H1 (cell line): ENCODE measurements at regions not wholly inside any gene's neighbourhood (a gene's known extent, or its start where the extent isn't known, plus 50 kb on each side); places are given as distances from the start of the nearest gene placed in this dataset.

Experiments used
- CTCF ChIA-PET: fragments of 300-600 bp; sonication (Branson Sonifier 250); formaldehyde crosslinking; loops from one replicate; lab custom pipeline; 2021; ENCODE audit not compliant: partially characterized antibody; lab: Charles Lee
- POLR2A ChIA-PET: fragments of 300-600 bp; sonication (Branson Sonifier 250); formaldehyde crosslinking; loops from one replicate; lab custom pipeline; 2021; ENCODE audit warnings: inconsistent platforms; ENCODE audit not compliant: partially characterized antibody; lab: Charles Lee
- DNase-seq, 2 experiments: peaks; one replicate each; pipeline versions ENCODE4 v3.0.0 to v3.0.0-alpha.2; 2010 to 2022; ENCODE audit warnings: low spot score in 2 of 2, low read depth in 1 of 2, mixed read lengths in 1 of 2
- FAIRE-seq: peaks from 2 replicates; lab custom pipeline; 2011; peaks lifted over from hg19 to GRCh38; lab: Jason Lieb, UNC
- H2AFZ ChIP-seq: 2 replicates; pipeline ENCODE4 v1.8.1; 2012; ENCODE audit warnings: low read length, inconsistent platforms
- H2AK5ac ChIP-seq: 2 replicates; pipeline ENCODE4 v1.6.1; 2013; ENCODE audit warnings: low read depth, low read length
- H2BK120ac ChIP-seq: replicated peaks from 2 replicates; pipeline ENCODE3; 2013; ENCODE audit warnings: low read depth, low read length, inconsistent platforms
- H2BK12ac ChIP-seq: 2 replicates; pipeline ENCODE4 v1.6.1; 2013; ENCODE audit warnings: low read depth, low read length
- H2BK15ac ChIP-seq: 2 replicates; pipeline ENCODE4 v1.6.1; 2013; ENCODE audit warnings: low read length
- H2BK20ac ChIP-seq: 2 replicates; pipeline ENCODE4 v1.6.1; 2013; ENCODE audit warnings: low read length
- H2BK5ac ChIP-seq: 2 replicates; pipeline ENCODE4 v1.6.1; 2013; ENCODE audit warnings: low read depth, low read length
- H3K14ac ChIP-seq: 2 replicates; pipeline ENCODE4 v1.6.1; 2013; ENCODE audit warnings: inconsistent platforms; ENCODE audit not compliant: insufficient read length
- H3K18ac ChIP-seq: 2 replicates; pipeline ENCODE4 v1.6.1; 2013; ENCODE audit warnings: low read length; ENCODE audit errors: extremely low read depth
- H3K23ac ChIP-seq: 2 replicates; pipeline ENCODE4 v1.6.1; 2013; ENCODE audit warnings: inconsistent platforms; ENCODE audit not compliant: insufficient read length
- H3K23me2 ChIP-seq: 2 replicates; pipeline ENCODE4 v1.6.1; 2013; ENCODE audit warnings: low read depth, low read length
- H3K27ac ChIP-seq: 2 replicates; pipeline ENCODE4 v1.6.1; 2011; ENCODE audit warnings: low read depth, low read length, inconsistent platforms
- H3K27me3 ChIP-seq, 4 experiments: replicated peaks in 1 of 4; 1 replicate in 1 of 4; 2 replicates in 3 of 4; pipeline versions ENCODE4 v1.6.1 to v1.8.1; 2011 to 2013; ENCODE audit warnings: low read length in 3 of 4, mild to moderate bottlenecking in 3 of 4, inconsistent platforms in 2 of 4, mixed read lengths in 2 of 4, moderate library complexity in 1 of 4; ENCODE audit not compliant: control insufficient read depth in 3 of 4, insufficient read depth in 3 of 4; ENCODE audit errors: extremely low read depth in 1 of 4
- H3K36me3 ChIP-seq, 4 experiments: 2 replicates each; pipeline versions ENCODE4 v1.6.1 to v1.8.1; 2011 to 2013; ENCODE audit warnings: mild to moderate bottlenecking in 4 of 4, low read length in 3 of 4, moderate library complexity in 2 of 4, control low read depth in 1 of 4, inconsistent platforms in 1 of 4; ENCODE audit not compliant: insufficient read depth in 4 of 4, control insufficient read depth in 2 of 4
- H3K4ac ChIP-seq: replicated peaks from 2 replicates; pipeline ENCODE3; 2013; ENCODE audit warnings: low read length, low read depth, mixed read lengths, inconsistent platforms; ENCODE audit not compliant: insufficient read length
- H3K4me1 ChIP-seq, 4 experiments: replicated peaks in 1 of 4; 1 replicate in 1 of 4; 2 replicates in 3 of 4; pipeline versions ENCODE4 v1.6.1 to v1.8.1; 2011 to 2013; ENCODE audit warnings: low read length in 3 of 4, inconsistent platforms in 2 of 4, mixed read lengths in 1 of 4; ENCODE audit not compliant: insufficient read depth in 4 of 4, control insufficient read depth in 3 of 4
- H3K4me2 ChIP-seq, 2 experiments: 2 replicates each; pipeline versions ENCODE4 v1.6.1 to v1.8.1; 2011 to 2013; ENCODE audit warnings: low read depth in 2 of 2, low read length in 2 of 2, control low read depth in 1 of 2, inconsistent platforms in 1 of 2, mild to moderate bottlenecking in 1 of 2; ENCODE audit not compliant: insufficient read depth in 1 of 2
- H3K4me3 ChIP-seq, 4 experiments: fragments of 200-600, 300-600 bp in 1 of 4; sonication (generic), shearing (Covaris generic), sonication (Bioruptor Twin) in 1 of 4; 2 replicates each; pipeline versions ENCODE4 v1.5.1 to v1.8.1; 2011 to 2016; ENCODE audit warnings: low read length in 4 of 4, low read depth in 3 of 4, control low read depth in 2 of 4, inconsistent platforms in 2 of 4, mild to moderate bottlenecking in 2 of 4, mixed read lengths in 1 of 4, moderate library complexity in 1 of 4; ENCODE audit not compliant: insufficient read depth in 2 of 4; ENCODE audit errors: extremely low read depth in 1 of 4
- H3K56ac ChIP-seq: replicated peaks from 2 replicates; pipeline ENCODE3; 2013; ENCODE audit warnings: low read depth, mild to moderate bottlenecking, mixed read lengths, low read length, inconsistent platforms; ENCODE audit not compliant: insufficient read length
- H3K79me1 ChIP-seq: 2 replicates; pipeline ENCODE4 v1.6.1; 2013; ENCODE audit warnings: low read depth, low read length, control low read depth
- H3K79me2 ChIP-seq, 2 experiments: 2 replicates each; pipeline versions ENCODE4 v1.6.1 to v1.8.1; 2012 to 2013; ENCODE audit warnings: low read length in 2 of 2, mild to moderate bottlenecking in 2 of 2, inconsistent platforms in 1 of 2; ENCODE audit not compliant: insufficient read depth in 2 of 2, control insufficient read depth in 1 of 2
- H3K9ac ChIP-seq, 4 experiments: replicated peaks in 1 of 4; 1 replicate in 1 of 4; 2 replicates in 3 of 4; pipeline versions ENCODE4 v1.6.1 to v1.8.1; 2011 to 2013; ENCODE audit warnings: low read depth in 3 of 4, low read length in 3 of 4, control low read depth in 2 of 4, mild to moderate bottlenecking in 2 of 4, moderate library complexity in 2 of 4, inconsistent platforms in 1 of 4; ENCODE audit errors: extremely low read depth in 1 of 4
- H3K9me3 ChIP-seq, 2 experiments: 2 replicates each; pipeline versions ENCODE4 v1.6.1 to v1.8.1; 2012 to 2013; ENCODE audit warnings: mild to moderate bottlenecking in 2 of 2, moderate library complexity in 2 of 2, control low read depth in 1 of 2, inconsistent platforms in 1 of 2, low read depth in 1 of 2, low read length in 1 of 2, mixed read lengths in 1 of 2; ENCODE audit not compliant: insufficient read depth in 2 of 2
- H4K20me1 ChIP-seq, 2 experiments: replicated peaks in 1 of 2; 2 replicates each; pipeline versions ENCODE3 to v1.8.1; 2011 to 2013; ENCODE audit warnings: inconsistent platforms in 2 of 2, low read length in 2 of 2, mild to moderate bottlenecking in 1 of 2; ENCODE audit not compliant: insufficient read depth in 2 of 2, control insufficient read depth in 1 of 2
- H4K5ac ChIP-seq: 2 replicates; pipeline ENCODE4 v1.6.1; 2013; ENCODE audit warnings: low read length, low read depth, mixed read lengths, inconsistent platforms; ENCODE audit not compliant: insufficient read length
- H4K8ac ChIP-seq: 2 replicates; pipeline ENCODE4 v1.8.0; 2013; ENCODE audit warnings: mild to moderate bottlenecking, moderate library complexity, low read length, inconsistent platforms; ENCODE audit not compliant: insufficient read depth; ENCODE audit errors: extremely low read depth
- H4K91ac ChIP-seq: replicated peaks from 2 replicates; pipeline ENCODE3; 2013; ENCODE audit warnings: low read length, mixed read lengths, inconsistent platforms; ENCODE audit not compliant: insufficient read length
- ASH2L ChIP-seq: fragments of 200-600, 300-600 bp; sonication (generic); IDR thresholded peaks from one replicate; pipeline ENCODE4 v1.7.1; 2017; ENCODE audit warnings: low read length
- BACH1 ChIP-seq: IDR thresholded peaks from 2 replicates; pipeline ENCODE4 v1.6.1; 2012; ENCODE audit warnings: low read length, improper control_type of control experiment
- CBX5 ChIP-seq: fragments of 300-800, 300-1000 bp; sonication (generic); IDR thresholded peaks from 2 replicates; pipeline ENCODE4 v1.7.1; 2016; ENCODE audit warnings: antibody characterized with exemption, low read length, low read depth
- CBX8 ChIP-seq: fragments of 300-800, 300-1000 bp; sonication (generic); IDR thresholded peaks from 2 replicates; pipeline ENCODE4 v1.7.1; 2016; ENCODE audit warnings: low read depth, low read length, borderline replicate concordance
- E2F6 ChIP-seq: IDR thresholded peaks from 2 replicates; pipeline ENCODE4 v1.6.1; 2012; ENCODE audit warnings: inconsistent platforms
- EGR1 ChIP-seq: IDR thresholded peaks from 2 replicates; pipeline ENCODE4 v1.6.1; 2011; ENCODE audit warnings: low read depth, low read length, borderline replicate concordance
- FOSL1 ChIP-seq: IDR thresholded peaks from 2 replicates; pipeline ENCODE4 v1.6.1; 2011; ENCODE audit warnings: mild to moderate bottlenecking, low read depth, low read length, moderate library complexity; ENCODE audit not compliant: insufficient read depth
- RBBP5 ChIP-seq: IDR thresholded peaks from 2 replicates; pipeline ENCODE4 v1.7.1; 2012; ENCODE audit warnings: low read depth, mild to moderate bottlenecking, inconsistent platforms, low read length, moderate library complexity, borderline replicate concordance
- RFX5 ChIP-seq: IDR thresholded peaks from 2 replicates; pipeline ENCODE4 v1.6.1; 2011; ENCODE audit warnings: low read depth, low read length, improper control_type of control experiment, borderline replicate concordance
- ZNF274 ChIP-seq: IDR thresholded peaks from 2 replicates; pipeline ENCODE4 v1.7.0; 2012; ENCODE audit warnings: low read length, borderline replicate concordance; ENCODE audit errors: extremely low read depth
- WGBS, 2 experiments: shearing (Covaris generic) in 1 of 2; methylation state at CpG; one replicate each; pipeline versions ENCODE4 v1.1.6 to v1.1.7; 2013 to 2015; ENCODE audit warnings: low lambda C conversion rate in 2 of 2, mixed read lengths in 2 of 2, inconsistent platforms in 1 of 2, low coverage in 1 of 2, missing lambda C conversion rate in 1 of 2; ENCODE audit not compliant: insufficient replicate concordance in 2 of 2, insufficient coverage in 1 of 2, insufficient read length in 1 of 2; ENCODE audit errors: extremely low coverage in 1 of 2, missing lambda C conversion rate in 1 of 2; 5-methylcytosine and 5-hydroxymethylcytosine counted together
- TF ChIP-seq, protein P1 (sequence below): IDR thresholded peaks from 2 replicates; pipeline ENCODE4 v1.6.1; 2012; ENCODE audit warnings: inconsistent platforms

DNA sequence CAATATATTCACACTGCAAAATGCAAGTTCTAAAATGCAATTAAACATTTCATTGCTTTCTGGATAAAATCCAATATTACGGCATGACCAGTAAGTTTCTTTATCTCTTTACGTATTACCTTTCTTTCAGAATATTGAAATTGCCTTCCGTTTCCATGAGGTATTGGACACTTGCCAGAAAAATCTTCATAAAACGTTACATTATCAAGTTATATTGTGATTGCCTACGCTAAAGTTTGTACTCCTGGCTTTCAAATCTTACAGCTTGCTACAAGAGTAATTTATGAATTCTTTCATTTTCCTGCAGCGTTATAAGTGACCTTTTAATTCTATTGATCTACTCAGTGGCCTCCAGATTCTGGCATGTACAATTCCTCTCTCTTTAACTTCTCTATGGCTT, 1349.3 kb downstream of the OTOL1 start:
- Histone ChIP-seq H2AFZ (no peak overlapping the region), H3K18ac (no peak overlapping the region), H2BK15ac (no peak overlapping the region), H3K14ac (no peak overlapping the region), H3K79me2 (no peaks in the 10 kb centered on the region), H2BK20ac (no peak overlapping the region), H4K20me1 (no peaks in the 10 kb centered on the region), H3K36me3 (no peaks in the 10 kb centered on the region), H2BK120ac (no peak overlapping the region), H3K4me2 (no peak overlapping the region), H3K9me3 (no peaks in the 10 kb centered on the region), H3K56ac (no peak overlapping the region), H3K4me1 (no peaks in the 10 kb centered on the region), H4K8ac (no peak overlapping the region), H4K91ac (no peak overlapping the region), H2BK5ac (no peak overlapping the region), H3K9ac (no peak overlapping the region), H3K4me3 (no peak overlapping the region), H3K27ac (no peak overlapping the region), H3K27me3 (no peaks in the 10 kb centered on the region), H4K5ac (no peak overlapping the region), H3K4ac (no peak overlapping the region), H2BK12ac (no peak overlapping the region), H2AK5ac (no peak overlapping the region), H3K23me2 (no peaks in the 10 kb centered on the region), H3K23ac (no peak overlapping the region), H3K79me1 (no peaks in the 10 kb centered on the region)
- ChIA-PET POLR2A (no interaction called here), CTCF (no interaction called here)
- FAIRE-seq (no peak), DNase-seq (no peak)
- no CpG with 5 or more reads among the region's 6 CpGs for WGBS, 2 experiments
- TF ChIP-seq CBX5 (no peak), EGR1 (no peak), CBX8 (no peak), RBBP5 (no peak), E2F6 (no peak), BACH1 (no peak), ZNF274 (no peak), RFX5 (no peak), FOSL1 (no peak), ASH2L (no peak)
- TF ChIP-seq, protein P1, sequence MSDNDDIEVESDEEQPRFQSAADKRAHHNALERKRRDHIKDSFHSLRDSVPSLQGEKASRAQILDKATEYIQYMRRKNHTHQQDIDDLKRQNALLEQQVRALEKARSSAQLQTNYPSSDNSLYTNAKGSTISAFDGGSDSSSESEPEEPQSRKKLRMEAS = no peak
